ENCODE measurements at regions not wholly inside any gene's neighbourhood (a gene's known extent, or its start where the extent isn't known, plus 50 kb on each side); places are given as distances from the start of the nearest gene placed in this dataset.
"Not testable (repeated sequence)": the region's sequence is repeated elsewhere in the genome, so short reads cannot be mapped to it uniquely, and the experiment has no call there.

DNA sequence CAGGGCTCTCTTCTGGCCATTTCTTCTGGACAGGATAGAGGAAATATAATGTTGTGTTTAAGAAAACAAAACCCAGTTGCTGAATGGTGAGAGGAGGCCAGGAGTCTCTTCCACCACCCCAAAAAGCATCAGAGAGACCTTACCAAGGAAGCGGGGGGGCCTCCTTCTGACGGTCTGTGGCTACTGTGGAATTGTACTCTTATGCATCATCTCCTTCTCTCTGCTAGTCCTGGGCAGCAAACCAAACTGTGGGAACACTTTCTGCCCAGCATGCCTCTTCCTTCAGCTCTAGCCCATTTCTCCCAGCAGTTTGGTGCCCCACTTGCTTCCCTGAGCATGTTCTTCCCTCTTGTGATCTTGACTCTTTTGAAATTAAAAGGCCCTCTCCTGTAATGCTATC, 157.7 kb downstream of the HHIPL2 start:
- WGBS (ENCODE audit: insufficient coverage) = 57% methylated on average over 2 of the region's 2 CpGs
- H3K36me3 ChIP-seq (ENCODE audit: control insufficient read depth, insufficient read depth, low read length) = no peaks in the 10 kb centered on the region

DNA sequence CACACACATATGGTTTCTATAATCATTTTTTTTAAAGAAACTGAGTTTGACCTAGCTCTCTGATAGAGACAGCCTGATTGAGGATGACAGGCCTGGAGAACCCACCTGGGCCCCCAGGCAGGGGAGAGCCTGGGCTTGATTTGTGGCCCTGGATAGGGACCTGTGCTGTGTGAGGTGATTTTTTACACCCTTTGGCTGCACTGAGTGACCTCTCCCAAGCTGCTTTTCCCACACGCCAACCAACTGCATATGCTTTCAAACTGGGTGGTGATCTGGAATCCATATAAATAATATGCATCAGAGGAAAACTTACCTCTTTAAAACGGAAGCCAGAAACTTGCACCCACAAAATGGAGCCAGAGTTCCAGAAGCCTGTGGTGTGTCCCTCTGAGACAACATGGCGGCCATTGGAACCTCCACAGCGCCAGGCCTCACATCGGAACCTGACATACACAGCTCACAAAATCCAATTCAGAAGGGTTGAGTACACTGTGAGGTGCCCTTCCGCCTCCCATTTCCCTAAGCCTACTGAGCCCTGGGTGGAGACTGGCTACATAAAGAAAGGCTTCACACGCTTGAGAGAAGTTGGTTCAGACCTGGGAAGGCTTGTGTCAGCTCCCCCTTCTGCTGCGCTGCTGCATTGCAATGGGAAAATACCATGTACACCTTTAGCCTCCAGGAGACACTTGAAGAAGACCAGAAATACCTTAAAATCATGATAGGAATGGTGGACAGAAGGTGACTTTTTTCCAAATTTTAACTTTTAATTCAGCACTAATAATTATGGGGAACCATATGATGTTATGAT, 160.7 kb downstream of the HHIPL2 start:
- no peak overlapping the region for H3K4me3 ChIP-seq (ENCODE audit: low read depth, low read length)
- H3K27me3 ChIP-seq (ENCODE audit: control insufficient read depth, insufficient read depth, low read length) = no peaks in the 10 kb centered on the region
- H3K9me3 ChIP-seq (ENCODE audit: control insufficient read depth, insufficient read depth, low read length) = no peaks in the 10 kb centered on the region
- no peak overlapping the region for H3K27ac ChIP-seq (ENCODE audit: low read depth, low read length)
- peaks cover 3% of the 10 kb centered on the region for H3K4me1 ChIP-seq (ENCODE audit: control insufficient read depth, insufficient read depth, low read length)
- 62% methylated on average over 2 of the region's 8 CpGs for WGBS (ENCODE audit: insufficient coverage)
- no peak for DNase-seq (ENCODE audit: low read depth in 4 of 6, low spot score in 6 of 6)
- H3K36me3 ChIP-seq (ENCODE audit: control insufficient read depth, insufficient read depth, low read length) = no peaks in the 10 kb centered on the region

More for the DNA sequence above, 157.7 kb downstream of the HHIPL2 start:
- Histone ChIP-seq H3K4me1 (ENCODE audit: control insufficient read depth, insufficient read depth, low read length) (peaks cover 3% of the 10 kb centered on the region), H3K27ac (ENCODE audit: low read depth, low read length) (no peak overlapping the region), H3K9me3 (ENCODE audit: control insufficient read depth, insufficient read depth, low read length) (no peaks in the 10 kb centered on the region), H3K27me3 (ENCODE audit: control insufficient read depth, insufficient read depth, low read length) (no peaks in the 10 kb centered on the region), H3K4me3 (ENCODE audit: low read depth, low read length) (no peak overlapping the region)
- DNase-seq (ENCODE audit: low read depth in 4 of 6, low spot score in 6 of 6) = no peak

DNA sequence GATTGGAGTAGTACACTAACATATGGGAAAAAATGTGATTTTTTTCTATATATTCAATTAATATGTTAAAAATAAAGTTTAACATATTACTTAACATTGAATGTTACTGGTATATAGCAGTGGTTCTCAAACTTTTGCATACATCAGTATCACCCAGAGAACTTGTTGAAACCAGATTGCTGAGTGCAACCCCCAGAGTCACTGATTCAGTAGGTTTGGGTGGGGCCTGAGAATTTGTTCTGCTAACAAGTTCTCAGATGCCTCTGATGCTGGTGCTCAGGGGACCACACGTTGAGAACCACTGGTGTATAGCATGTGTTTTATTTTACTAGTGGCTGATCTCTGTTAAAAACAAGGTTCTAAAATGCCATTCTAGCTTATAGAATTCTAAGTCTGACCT, 161.9 kb downstream of the HHIPL2 start:
- Histone ChIP-seq H3K36me3 (ENCODE audit: control insufficient read depth, insufficient read depth, low read length) (no peaks in the 10 kb centered on the region), H3K4me3 (ENCODE audit: low read depth, low read length) (no peak overlapping the region), H3K9me3 (ENCODE audit: control insufficient read depth, insufficient read depth, low read length) (no peaks in the 10 kb centered on the region), H3K4me1 (ENCODE audit: control insufficient read depth, insufficient read depth, low read length) (peaks cover 3% of the 10 kb centered on the region), H3K27ac (ENCODE audit: low read depth, low read length) (no peak overlapping the region), H3K27me3 (ENCODE audit: control insufficient read depth, insufficient read depth, low read length) (no peaks in the 10 kb centered on the region)
- no peak for DNase-seq (ENCODE audit: low read depth in 4 of 6, low spot score in 6 of 6)
- WGBS (ENCODE audit: insufficient coverage) = 100% methylated on average over 1 of the region's 1 CpG

GRCh38 chr1:222385262-222385661, 162.6 kb downstream of the HHIPL2 start:
- H3K4me1 ChIP-seq (ENCODE audit: control insufficient read depth, insufficient read depth, low read length) = no peaks in the 10 kb centered on the region
- no peak for DNase-seq (ENCODE audit: low read depth in 4 of 6, low spot score in 6 of 6)

GRCh38 chr1:222384531-222384930, 163.4 kb downstream of the HHIPL2 start:
- DNase-seq (ENCODE audit: low read depth in 4 of 6, low spot score in 6 of 6) = no peak
- Histone ChIP-seq H3K36me3 (ENCODE audit: control insufficient read depth, insufficient read depth, low read length) (no peaks in the 10 kb centered on the region), H3K27me3 (ENCODE audit: control insufficient read depth, insufficient read depth, low read length) (no peaks in the 10 kb centered on the region), H3K4me1 (ENCODE audit: control insufficient read depth, insufficient read depth, low read length) (no peaks in the 10 kb centered on the region), H3K27ac (ENCODE audit: low read depth, low read length) (no peak overlapping the region), H3K9me3 (ENCODE audit: control insufficient read depth, insufficient read depth, low read length) (no peaks in the 10 kb centered on the region), H3K4me3 (ENCODE audit: low read depth, low read length) (no peak overlapping the region)

More at GRCh38 chr1:222385262-222385661, 162.6 kb downstream of the HHIPL2 start:
- H3K4me3 ChIP-seq (ENCODE audit: low read depth, low read length) = no peak overlapping the region
- H3K36me3 ChIP-seq (ENCODE audit: control insufficient read depth, insufficient read depth, low read length) = no peaks in the 10 kb centered on the region
- no peak overlapping the region for H3K27ac ChIP-seq (ENCODE audit: low read depth, low read length)
- no peaks in the 10 kb centered on the region for H3K27me3 ChIP-seq (ENCODE audit: control insufficient read depth, insufficient read depth, low read length)
- no peaks in the 10 kb centered on the region for H3K9me3 ChIP-seq (ENCODE audit: control insufficient read depth, insufficient read depth, low read length)

GRCh38 chr1:222382171-222382570, 165.7 kb downstream of the HHIPL2 start:
- WGBS (ENCODE audit: insufficient coverage) = 82% methylated on average over 2 of the region's 3 CpGs
- Histone ChIP-seq H3K4me3 (ENCODE audit: low read depth, low read length) (no peak overlapping the region), H3K36me3 (ENCODE audit: control insufficient read depth, insufficient read depth, low read length) (no peaks in the 10 kb centered on the region), H3K27ac (ENCODE audit: low read depth, low read length) (no peak overlapping the region), H3K9me3 (ENCODE audit: control insufficient read depth, insufficient read depth, low read length) (no peaks in the 10 kb centered on the region), H3K4me1 (ENCODE audit: control insufficient read depth, insufficient read depth, low read length) (no peaks in the 10 kb centered on the region), H3K27me3 (ENCODE audit: control insufficient read depth, insufficient read depth, low read length) (peaks cover 2% of the 10 kb centered on the region)
- DNase-seq (ENCODE audit: low read depth in 4 of 6, low spot score in 6 of 6) = no peak

GRCh38 chr1:222377428-222378088, 170.3 kb downstream of the HHIPL2 start:
- DNase-seq (ENCODE audit: low read depth in 4 of 6, low spot score in 6 of 6) = peak in 1 of 6 donors; percentile 26
- H3K27ac ChIP-seq (ENCODE audit: low read depth, low read length) = no peak overlapping the region
- H3K9me3 ChIP-seq (ENCODE audit: control insufficient read depth, insufficient read depth, low read length) = no peaks in the 10 kb centered on the region
- H3K27me3 ChIP-seq (ENCODE audit: control insufficient read depth, insufficient read depth, low read length) = peaks cover 2% of the 10 kb centered on the region
- 60% methylated on average over 2 of the region's 6 CpGs for WGBS (ENCODE audit: insufficient coverage)
- peaks cover 3% of the 10 kb centered on the region for H3K4me1 ChIP-seq (ENCODE audit: control insufficient read depth, insufficient read depth, low read length)
- H3K4me3 ChIP-seq (ENCODE audit: low read depth, low read length) = no peak overlapping the region
- no peaks in the 10 kb centered on the region for H3K36me3 ChIP-seq (ENCODE audit: control insufficient read depth, insufficient read depth, low read length)

DNA sequence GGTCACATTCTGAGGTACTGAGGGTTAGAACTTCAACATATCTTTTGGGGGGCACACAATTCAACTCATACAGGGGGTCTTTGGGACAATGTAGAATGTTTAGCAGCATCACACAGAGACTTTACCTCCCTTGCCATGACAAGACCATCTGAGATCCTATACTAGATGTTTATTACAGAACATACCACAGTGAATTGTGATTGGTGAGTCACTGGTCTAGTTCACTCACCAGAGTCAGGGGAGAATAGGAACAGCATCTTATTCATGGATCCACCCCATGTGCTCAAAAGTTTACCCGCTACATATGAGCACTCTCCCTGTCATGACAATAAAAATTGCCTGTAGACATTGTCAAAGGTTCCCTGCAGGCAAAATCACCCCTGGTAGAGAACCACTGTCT, 171.1 kb downstream of the HHIPL2 start:
- no CpG with 5 or more reads among the region's 1 CpG for WGBS (ENCODE audit: insufficient coverage)
- H3K4me3 ChIP-seq (ENCODE audit: low read depth, low read length); H3K36me3 ChIP-seq (ENCODE audit: control insufficient read depth, insufficient read depth, low read length); H3K27ac ChIP-seq (ENCODE audit: low read depth, low read length); DNase-seq (ENCODE audit: low read depth in 4 of 6, low spot score in 6 of 6); H3K27me3 ChIP-seq (ENCODE audit: control insufficient read depth, insufficient read depth, low read length); H3K4me1 ChIP-seq (ENCODE audit: control insufficient read depth, insufficient read depth, low read length); H3K9me3 ChIP-seq (ENCODE audit: control insufficient read depth, insufficient read depth, low read length): not testable (repeated sequence)

DNA sequence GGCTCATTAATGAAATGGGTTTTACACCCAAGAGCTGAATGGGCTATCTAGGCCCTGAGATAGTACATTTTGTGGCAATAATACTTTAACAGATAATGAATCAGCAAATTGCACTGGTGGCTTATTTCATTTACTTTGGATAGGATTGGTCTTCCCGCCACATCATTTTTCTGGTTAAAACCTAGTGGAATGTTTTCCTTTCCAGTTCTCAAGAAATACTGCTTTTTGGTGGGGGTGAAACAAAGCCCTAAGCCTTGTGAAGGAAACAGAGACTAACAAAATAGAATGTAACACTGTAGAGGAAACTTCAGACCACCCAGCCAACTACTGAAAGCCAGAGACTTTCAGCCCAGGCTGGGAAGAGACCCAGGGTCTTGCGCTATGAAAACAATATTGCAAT, 172.2 kb downstream of the HHIPL2 start:
- peaks cover 3% of the 10 kb centered on the region for H3K4me1 ChIP-seq (ENCODE audit: control insufficient read depth, insufficient read depth, low read length)
- no peaks in the 10 kb centered on the region for H3K36me3 ChIP-seq (ENCODE audit: control insufficient read depth, insufficient read depth, low read length)
- H3K27ac ChIP-seq (ENCODE audit: low read depth, low read length) = no peak overlapping the region
- no peak overlapping the region for H3K4me3 ChIP-seq (ENCODE audit: low read depth, low read length)
- no peaks in the 10 kb centered on the region for H3K9me3 ChIP-seq (ENCODE audit: control insufficient read depth, insufficient read depth, low read length)
- H3K27me3 ChIP-seq (ENCODE audit: control insufficient read depth, insufficient read depth, low read length) = peaks cover 2% of the 10 kb centered on the region
- no peak for DNase-seq (ENCODE audit: low read depth in 4 of 6, low spot score in 6 of 6)
- 79% methylated on average over 2 of the region's 2 CpGs for WGBS (ENCODE audit: insufficient coverage)

Data from spinal cord (tissue), 9 donors.